GM21367 (cell line): ENCODE measurements at regions not wholly inside any gene's neighbourhood (a gene's known extent, or its start where the extent isn't known, plus 50 kb on each side); places are given as distances from the start of the nearest gene placed in this dataset.

Experiments
- ATAC-seq: cut with Tn5 transposase; IDR thresholded peaks from one replicate; pipeline ENCODE4 v1.9.1; 2021; ENCODE audit not compliant: unreplicated experiment

GRCh38 chr3:178483704-178484103 is 52.5 kb upstream of the KCNMB2 start:
- ATAC-seq: no peak

GRCh38 chr3:178485756-178486155 is 50.5 kb upstream of the KCNMB2 start:
- ATAC-seq: no peak
